GM20000 (cell line): ENCODE measurements at regions not wholly inside any gene's neighbourhood (a gene's known extent, or its start where the extent isn't known, plus 50 kb on each side); places are given as distances from the start of the nearest gene placed in this dataset.

Experiments
- DNase-seq: peaks from one replicate; pipeline ENCODE4 v3.0.0; 2012; ENCODE audit warnings: low spot score
- CTCF ChIP-seq: IDR thresholded peaks from 2 replicates; pipeline ENCODE4 v1.5.1; 2012; ENCODE audit warnings: mild to moderate bottlenecking, control low read depth; ENCODE audit errors: extremely low read depth, missing control alignments

GRCh38 chr9:12462861-12463260 is 230.3 kb upstream of the TYRP1 start:
- no peak for TF ChIP-seq CTCF
- no peak for DNase-seq

GRCh38 chr9:12463641-12464040 is 229.5 kb upstream of the TYRP1 start:
- DNase-seq, result no peak
- no peak for TF ChIP-seq CTCF

- no peak for TF ChIP-seq CTCF
- DNase-seq, result no peak
Measured at GRCh38 chr9:12464400-12464799, 228.8 kb upstream of the TYRP1 start.

- DNase-seq, result peak; percentile 9
- TF ChIP-seq CTCF, result peak; percentile 48
Measured at GRCh38 chr9:12464910-12465512, 228.2 kb upstream of the TYRP1 start.

- no peak for TF ChIP-seq CTCF
- no peak for DNase-seq
Measured at GRCh38 chr9:12469084-12469483, 224.1 kb upstream of the TYRP1 start.

GRCh38 chr9:12494411-12494810 is 198.8 kb upstream of the TYRP1 start:
- DNase-seq, result no peak
- no peak for TF ChIP-seq CTCF

GRCh38 chr9:12497790-12498189 is 195.4 kb upstream of the TYRP1 start:
- DNase-seq, result no peak
- no peak for TF ChIP-seq CTCF
